C4-2B (cell line): ENCODE measurements at regions not wholly inside any gene's neighbourhood (a gene's known extent, or its start where the extent isn't known, plus 50 kb on each side); places are given as distances from the start of the nearest gene placed in this dataset.
A peak's percentile ranks its signal among the peaks of the same experiment; 100 is the strongest.

Experiments
- H3K27ac ChIP-seq: fragments of 450-650 bp; 2 replicates; pipeline ENCODE4 v1.5.1; 2017
- ZFX ChIP-seq: fragments of 450-650 bp; IDR thresholded peaks from 2 replicates; pipeline ENCODE4 v1.6.1; 2017
- TF ChIP-seq, protein P1 (sequence below): fragments of 450-650 bp; conservative IDR thresholded peaks from 2 replicates; pipeline ENCODE4 v1.5.1; 2017; ENCODE audit warnings: mild to moderate bottlenecking

DNA sequence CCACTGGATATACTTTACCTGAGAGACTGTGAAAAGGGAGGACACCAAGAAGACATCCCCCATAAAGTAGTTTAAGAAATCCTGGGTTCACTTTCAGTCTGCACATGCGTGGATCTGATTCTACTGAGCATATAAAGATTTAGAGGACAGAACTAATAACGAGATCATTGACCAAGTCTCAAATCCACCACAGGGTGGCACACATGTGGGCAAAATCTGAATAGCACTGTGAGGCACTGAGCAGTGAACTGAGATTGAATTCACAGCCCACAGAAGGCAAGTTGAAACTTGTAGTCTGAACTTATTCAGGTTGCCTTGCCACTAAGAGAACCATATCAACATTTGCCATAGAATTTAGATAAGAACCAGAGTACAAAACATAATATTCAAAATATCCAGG, 818.6 kb downstream of the GRID1 start:
- TF ChIP-seq, protein P1, sequence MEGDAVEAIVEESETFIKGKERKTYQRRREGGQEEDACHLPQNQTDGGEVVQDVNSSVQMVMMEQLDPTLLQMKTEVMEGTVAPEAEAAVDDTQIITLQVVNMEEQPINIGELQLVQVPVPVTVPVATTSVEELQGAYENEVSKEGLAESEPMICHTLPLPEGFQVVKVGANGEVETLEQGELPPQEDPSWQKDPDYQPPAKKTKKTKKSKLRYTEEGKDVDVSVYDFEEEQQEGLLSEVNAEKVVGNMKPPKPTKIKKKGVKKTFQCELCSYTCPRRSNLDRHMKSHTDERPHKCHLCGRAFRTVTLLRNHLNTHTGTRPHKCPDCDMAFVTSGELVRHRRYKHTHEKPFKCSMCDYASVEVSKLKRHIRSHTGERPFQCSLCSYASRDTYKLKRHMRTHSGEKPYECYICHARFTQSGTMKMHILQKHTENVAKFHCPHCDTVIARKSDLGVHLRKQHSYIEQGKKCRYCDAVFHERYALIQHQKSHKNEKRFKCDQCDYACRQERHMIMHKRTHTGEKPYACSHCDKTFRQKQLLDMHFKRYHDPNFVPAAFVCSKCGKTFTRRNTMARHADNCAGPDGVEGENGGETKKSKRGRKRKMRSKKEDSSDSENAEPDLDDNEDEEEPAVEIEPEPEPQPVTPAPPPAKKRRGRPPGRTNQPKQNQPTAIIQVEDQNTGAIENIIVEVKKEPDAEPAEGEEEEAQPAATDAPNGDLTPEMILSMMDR = peak; percentile 38
- TF ChIP-seq ZFX = no peak
- no peak overlapping the region for H3K27ac ChIP-seq
